Frontal cortex (tissue), 3 donors: ENCODE measurements at regions not wholly inside any gene's neighbourhood (a gene's known extent, or its start where the extent isn't known, plus 50 kb on each side); places are given as distances from the start of the nearest gene placed in this dataset.

Experiments
- DNase-seq, 2 donors: peaks; one replicate each; pipeline ENCODE4 v3.0.0; 2012; ENCODE audit warnings: low spot score in 2 of 2
- FAIRE-seq: peaks from 2 replicates; lab custom pipeline; 2012; peaks lifted over from hg19 to GRCh38; lab: Jason Lieb, UNC
- donor health status: control.
- donor health status: control.
- donor health status: control.

GRCh38 chr6:91708534-91708933 is 1121.7 kb upstream of the MAP3K7 start:
- DNase-seq (no peak), FAIRE-seq (no peak)

DNA sequence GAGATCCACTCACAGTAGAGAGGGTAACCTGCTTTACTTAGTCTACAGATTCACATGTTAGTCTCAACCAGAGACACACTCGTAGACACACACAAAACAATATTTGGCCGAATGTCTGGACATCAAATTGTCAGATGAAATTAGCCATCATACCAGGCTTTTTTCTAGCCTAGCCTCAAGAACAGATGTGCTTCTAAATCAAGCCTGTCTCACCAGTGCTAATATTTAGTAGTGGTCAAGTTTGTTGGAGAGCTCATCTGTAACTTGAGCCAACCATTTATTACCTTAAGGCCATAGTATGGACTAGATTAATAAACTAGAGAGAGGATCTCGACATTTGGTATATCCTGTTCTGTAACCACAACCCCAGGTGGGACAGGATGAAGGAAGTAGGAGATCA is 1118.8 kb upstream of the MAP3K7 start:
- DNase-seq (no peak), FAIRE-seq (no peak)

- DNase-seq (no peak), FAIRE-seq (no peak)
Measured at GRCh38 chr6:91704531-91704930, 1117.7 kb upstream of the MAP3K7 start.

- no peak for FAIRE-seq
- no peak for DNase-seq
Measured at GRCh38 chr6:91697010-91697695, 1110.3 kb upstream of the MAP3K7 start.

- FAIRE-seq (no peak), DNase-seq (no peak)
Measured at GRCh38 chr6:91695221-91695620, 1108.3 kb upstream of the MAP3K7 start.

GRCh38 chr6:91694016-91694654 is 1107.3 kb upstream of the MAP3K7 start:
- FAIRE-seq: no peak

GRCh38 chr6:91691449-91691848 is 1104.6 kb upstream of the MAP3K7 start:
- FAIRE-seq (no peak), DNase-seq (no peak)

More at GRCh38 chr6:91694016-91694654, 1107.3 kb upstream of the MAP3K7 start:
- no peak for DNase-seq

GRCh38 chr6:91683240-91683639 is 1096.4 kb upstream of the MAP3K7 start:
- DNase-seq: no peak

GRCh38 chr6:91681296-91681695 is 1094.4 kb upstream of the MAP3K7 start:
- DNase-seq (no peak), FAIRE-seq (no peak)

More at GRCh38 chr6:91683240-91683639, 1096.4 kb upstream of the MAP3K7 start:
- no peak for FAIRE-seq

GRCh38 chr6:91678679-91679446 is 1092.0 kb upstream of the MAP3K7 start:
- DNase-seq: no peak
- no peak for FAIRE-seq

GRCh38 chr6:91672201-91672600 is 1085.3 kb upstream of the MAP3K7 start:
- DNase-seq: no peak
- FAIRE-seq: no peak

GRCh38 chr6:91669871-91670268 is 1083.0 kb upstream of the MAP3K7 start:
- FAIRE-seq: no peak
- DNase-seq: no peak

DNA sequence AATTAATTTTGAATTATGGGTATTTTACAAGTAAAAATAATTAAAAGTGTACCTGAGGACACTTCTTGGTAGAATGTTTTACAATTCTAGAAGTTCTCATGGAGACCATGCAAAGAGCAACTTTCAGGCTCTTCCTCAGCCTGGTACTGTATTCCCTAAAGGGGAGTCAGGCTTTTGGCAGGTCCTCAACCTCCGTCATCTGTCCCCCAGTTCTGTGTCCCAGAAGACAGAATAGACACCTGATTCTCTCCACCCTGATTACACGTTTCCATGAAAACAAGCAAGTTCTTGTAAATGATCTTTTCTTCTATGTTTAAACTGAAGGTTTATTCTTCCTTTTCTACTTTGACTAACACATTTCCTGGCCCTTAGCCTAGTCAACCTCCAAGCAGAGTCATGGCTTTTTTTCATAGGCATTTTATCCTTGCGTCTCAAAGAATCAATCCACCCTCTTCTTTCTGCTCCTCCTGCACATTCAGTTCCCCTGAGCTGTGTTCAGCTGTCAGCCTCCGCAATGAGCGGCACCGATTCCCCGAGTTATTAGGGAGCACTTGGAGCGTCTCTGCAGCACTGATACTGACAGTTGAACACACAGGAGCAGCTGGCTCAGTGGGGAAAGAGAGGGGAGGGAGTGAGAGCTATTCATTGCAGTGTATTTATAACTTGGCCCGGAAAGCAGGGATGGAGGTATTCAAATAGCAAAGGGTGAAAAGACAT is 1082.4 kb upstream of the MAP3K7 start:
- FAIRE-seq: no peak
- DNase-seq: no peak

DNA sequence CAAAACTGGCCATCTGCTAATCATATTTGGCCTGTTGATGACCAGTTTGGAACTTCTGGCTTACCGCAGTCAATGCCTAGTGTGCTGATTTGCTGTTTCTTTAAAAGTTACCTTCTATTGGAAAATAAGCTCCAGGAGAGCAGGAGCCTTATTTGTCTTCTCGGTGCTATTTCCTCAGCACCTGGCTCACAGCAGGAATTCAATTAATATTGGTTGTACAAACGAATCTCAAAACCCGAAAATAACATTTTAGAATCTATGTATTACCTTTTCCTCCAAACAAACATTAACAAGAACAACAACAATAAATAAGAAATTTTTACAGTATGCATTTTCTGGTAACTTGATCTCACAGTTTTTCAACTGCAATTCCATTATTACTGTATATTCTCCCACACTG is 1080.7 kb upstream of the MAP3K7 start:
- FAIRE-seq (no peak), DNase-seq (no peak)

DNA sequence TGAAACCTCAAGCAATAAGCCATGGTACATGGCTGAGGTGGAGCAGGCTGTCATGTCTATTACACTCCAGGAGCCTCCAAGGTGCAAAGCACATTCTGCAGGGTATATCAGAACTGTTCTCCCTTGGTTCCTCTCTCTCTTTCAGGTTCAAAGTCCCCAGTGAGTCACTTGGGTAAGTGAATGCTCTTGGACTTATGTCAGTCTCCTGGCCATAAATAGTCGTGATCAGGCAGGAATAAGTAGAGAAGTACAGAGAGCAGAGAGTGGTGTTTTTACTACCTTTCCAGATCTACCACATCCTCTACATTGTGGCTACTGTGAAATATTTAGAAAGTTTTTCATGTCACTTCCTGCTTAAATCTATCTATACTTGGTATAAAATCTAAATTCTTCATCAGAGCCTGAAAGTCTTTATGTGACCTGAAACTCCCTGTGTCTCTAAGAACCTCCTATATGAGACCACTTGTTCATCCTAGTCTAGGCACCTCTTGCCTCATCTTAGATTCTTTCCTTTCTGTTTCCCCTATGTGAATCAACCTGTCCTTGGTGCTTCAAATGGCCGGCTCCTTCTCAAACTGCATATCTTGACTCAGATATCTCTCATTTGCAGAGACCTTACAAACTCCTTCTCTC is 1077.6 kb upstream of the MAP3K7 start:
- no peak for DNase-seq
- FAIRE-seq: no peak

- FAIRE-seq (no peak), DNase-seq (no peak)
Measured at GRCh38 chr6:91660893-91661292, 1074.0 kb upstream of the MAP3K7 start.

GRCh38 chr6:91659891-91660290 is 1073.0 kb upstream of the MAP3K7 start:
- DNase-seq (no peak), FAIRE-seq (no peak)

DNA sequence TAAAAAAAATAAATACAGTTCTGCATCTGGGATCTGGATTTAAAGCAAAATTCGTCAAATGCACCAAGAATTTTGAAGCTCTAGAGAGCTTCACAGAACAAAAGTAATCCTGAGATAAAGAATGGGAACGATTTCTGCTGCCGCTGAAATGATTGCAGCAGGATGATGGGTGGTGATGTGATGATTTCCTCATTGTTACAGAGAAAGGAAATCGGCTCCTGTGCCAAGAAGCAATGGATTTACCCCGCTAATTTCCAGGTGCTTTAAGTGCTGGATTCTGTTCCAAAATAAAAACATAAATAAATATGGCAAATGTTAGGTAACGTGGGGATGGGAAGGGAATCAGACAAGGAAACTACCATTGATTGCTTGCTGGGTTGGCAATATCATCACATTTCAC is 1067.9 kb upstream of the MAP3K7 start:
- DNase-seq (no peak), FAIRE-seq (no peak)

DNA sequence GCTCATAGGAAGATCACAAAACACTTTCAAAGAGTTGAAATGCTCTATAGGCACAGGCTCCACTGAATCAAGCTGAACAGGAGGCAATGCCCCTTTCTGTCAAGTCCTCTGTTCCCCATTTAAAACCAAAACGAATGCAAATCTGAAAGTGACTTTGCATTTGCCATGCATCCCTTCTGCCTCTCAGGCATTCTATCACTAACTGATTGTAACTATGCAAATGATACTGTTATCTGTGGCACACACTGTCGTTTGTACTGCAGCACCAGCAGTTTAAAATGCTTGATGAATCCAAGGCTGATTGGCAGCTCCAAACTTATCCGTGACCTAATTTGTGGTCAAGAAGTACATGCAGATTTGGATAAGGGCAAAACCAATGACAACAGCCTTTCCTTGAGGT is 1067.5 kb upstream of the MAP3K7 start:
- no peak for FAIRE-seq
- DNase-seq: no peak

- FAIRE-seq (no peak), DNase-seq (no peak)
Measured at GRCh38 chr6:91653895-91654294, 1067.0 kb upstream of the MAP3K7 start.
